SH-SY5Y (cell line): ENCODE measurements at regions not wholly inside any gene's neighbourhood (a gene's known extent, or its start where the extent isn't known, plus 50 kb on each side); places are given as distances from the start of the nearest gene placed in this dataset.

ENCODE experiments used
- GATA2 ChIP-seq: IDR thresholded peaks from 2 replicates; pipeline ENCODE4 v1.6.1; 2011; ENCODE audit warnings: mild to moderate bottlenecking, low read depth, low read length
- GATA3 ChIP-seq: IDR thresholded peaks from 2 replicates; pipeline ENCODE4 v1.6.1; 2011; ENCODE audit warnings: low read depth, mild to moderate bottlenecking, low read length, moderate library complexity

DNA sequence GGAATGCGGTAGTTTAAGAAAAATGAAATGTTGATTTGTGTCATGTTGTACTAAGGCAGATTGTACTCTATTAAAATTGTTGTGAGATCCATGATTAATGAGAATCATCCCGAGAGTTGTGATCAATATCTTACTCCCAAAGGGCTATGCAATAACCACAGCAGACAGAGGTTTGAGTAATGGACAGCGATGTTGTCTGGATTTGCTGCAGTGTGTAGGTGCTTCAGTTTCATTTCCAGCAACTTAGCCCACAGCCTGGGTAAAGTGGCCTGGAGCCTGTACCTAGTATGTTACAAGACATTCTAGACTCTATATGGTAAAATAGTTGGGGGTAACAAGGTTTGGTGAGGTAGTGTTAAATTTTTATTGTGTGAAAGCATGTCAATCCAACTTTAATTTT is 794.3 kb upstream of the CDH7 start:
- no peak for TF ChIP-seq GATA3
- TF ChIP-seq GATA2 = no peak
